Ureter (tissue), 1 donor: ENCODE measurements at regions not wholly inside any gene's neighbourhood (a gene's known extent, or its start where the extent isn't known, plus 50 kb on each side); places are given as distances from the start of the nearest gene placed in this dataset.
"Not testable (repeated sequence)": the region's sequence is repeated elsewhere in the genome, so short reads cannot be mapped to it uniquely, and the experiment has no call there.

Source experiments
- DNase-seq: peaks from one replicate; pipeline ENCODE4 v3.0.0-alpha.2; 2020; ENCODE audit warnings: low spot score
- donor health status: DM: yes; HTN: yes; CAD: no.

DNA sequence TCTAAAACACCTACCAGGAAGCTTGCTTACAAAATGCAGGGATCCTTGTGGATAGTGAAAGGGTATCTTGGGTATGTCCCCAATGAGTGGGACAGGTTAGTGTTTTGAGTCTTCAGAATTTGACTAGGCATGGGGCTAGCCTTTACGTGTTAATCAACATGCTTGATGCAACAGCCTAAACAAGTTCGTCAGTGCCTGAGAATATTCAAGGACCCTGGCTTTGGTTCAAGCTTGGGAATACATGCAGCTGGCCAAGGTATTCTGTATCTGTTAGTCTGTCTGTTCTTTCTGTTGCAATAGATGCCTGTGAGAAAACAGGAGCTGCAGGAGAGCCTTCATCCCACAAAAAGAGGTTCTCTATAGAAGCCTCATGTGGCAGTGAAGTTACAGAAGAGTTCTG is 149.5 kb downstream of the CCNG2 start:
- DNase-seq: no peak

DNA sequence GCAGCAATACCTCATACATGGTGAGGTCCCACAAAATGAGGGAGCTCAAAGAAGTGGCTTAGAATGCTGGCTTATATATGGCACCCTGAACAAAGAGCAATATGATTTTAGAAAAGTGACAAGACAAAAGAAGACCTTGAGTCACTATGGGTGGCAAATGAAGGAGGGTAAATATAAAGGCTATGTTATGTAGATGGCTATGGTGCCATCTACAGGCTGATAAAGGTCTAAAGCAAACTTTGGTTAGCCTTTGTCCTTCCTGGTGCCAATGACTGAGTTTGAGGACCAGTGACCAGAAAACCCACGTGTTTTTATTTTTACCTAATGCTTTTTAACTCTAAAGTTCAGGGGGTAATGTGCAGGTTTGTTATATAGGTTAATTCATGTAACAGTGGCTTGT is 151.8 kb downstream of the CCNG2 start:
- DNase-seq: no peak

DNA sequence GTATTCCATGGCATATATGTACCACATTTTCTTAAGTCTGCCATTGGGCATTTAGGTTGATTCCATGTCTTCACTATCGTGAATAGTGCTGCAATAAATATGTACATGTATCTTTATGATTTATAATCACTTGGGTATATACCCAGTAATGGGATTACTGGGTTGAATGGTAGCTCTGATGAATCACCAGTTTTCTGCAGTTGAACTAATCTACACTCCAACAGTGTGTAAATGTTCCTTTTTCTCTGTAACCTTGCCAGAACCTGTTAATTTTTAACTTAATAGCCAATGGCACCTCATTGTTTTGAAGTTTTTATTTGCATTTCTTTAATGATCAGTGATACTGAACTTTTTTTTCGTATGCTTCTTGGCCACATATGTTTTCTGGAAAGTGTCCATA is 152.5 kb downstream of the CCNG2 start:
- no peak for DNase-seq

DNA sequence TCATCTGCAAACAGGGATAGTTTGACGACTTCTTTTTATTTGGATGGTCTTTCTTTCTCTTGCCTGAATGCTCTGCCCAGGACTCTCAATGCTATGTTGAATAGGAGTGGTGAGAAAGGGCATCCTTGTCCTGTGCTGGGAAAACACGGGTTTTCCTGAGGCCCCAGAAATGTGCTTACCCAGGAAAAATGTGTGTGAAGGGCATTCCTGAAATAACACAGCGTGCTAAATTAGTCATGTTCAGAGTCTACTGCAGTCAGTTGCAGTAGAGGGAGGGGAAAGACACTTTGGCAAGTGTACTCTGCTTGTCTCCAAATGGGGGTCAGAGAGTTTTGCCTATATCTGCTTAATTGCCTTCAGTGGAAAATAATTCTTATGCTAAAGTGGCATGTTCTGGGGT is 153.9 kb downstream of the CCNG2 start:
- DNase-seq: no peak

DNA sequence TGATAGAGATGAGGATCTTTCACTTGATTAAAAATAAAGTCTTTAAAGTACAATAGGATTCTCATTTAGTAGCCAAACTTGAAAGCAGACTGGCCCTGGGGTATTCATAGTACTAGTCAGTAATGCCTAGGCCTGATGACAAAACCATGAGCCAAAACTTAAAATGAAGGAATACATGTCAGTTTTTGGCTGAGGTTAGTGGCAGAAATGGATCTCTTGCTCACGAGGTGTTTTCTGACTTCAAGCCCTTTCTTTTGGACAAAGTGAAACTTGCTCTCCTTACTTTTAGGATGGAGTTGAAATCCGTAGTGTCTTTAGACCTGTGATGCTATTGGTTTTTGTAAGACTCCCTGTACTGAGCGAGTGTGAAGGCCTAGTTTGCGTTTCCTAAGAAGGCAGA is 157.7 kb downstream of the CCNG2 start:
- DNase-seq: no peak

DNA sequence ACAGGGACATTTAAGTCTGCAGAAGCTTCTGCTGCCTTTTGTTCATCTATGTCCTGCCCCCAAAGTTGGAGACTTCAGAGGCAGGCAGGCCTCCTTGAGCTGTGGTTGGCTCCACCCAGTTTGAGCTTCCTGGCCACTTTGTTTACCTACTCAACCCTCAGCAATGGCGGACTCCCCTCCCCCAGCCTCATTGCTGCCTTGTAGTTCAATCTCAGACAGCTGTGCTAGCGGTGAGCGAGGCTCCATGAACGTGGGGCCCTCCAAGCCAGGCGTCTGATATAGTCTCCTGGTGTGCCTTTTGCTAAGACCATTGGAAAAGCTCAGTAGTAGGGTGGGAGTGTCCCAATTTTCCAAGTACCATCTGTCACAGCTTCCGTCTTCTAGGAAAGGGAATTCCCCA is 170.1 kb downstream of the CCNG2 start:
- DNase-seq: no peak

DNA sequence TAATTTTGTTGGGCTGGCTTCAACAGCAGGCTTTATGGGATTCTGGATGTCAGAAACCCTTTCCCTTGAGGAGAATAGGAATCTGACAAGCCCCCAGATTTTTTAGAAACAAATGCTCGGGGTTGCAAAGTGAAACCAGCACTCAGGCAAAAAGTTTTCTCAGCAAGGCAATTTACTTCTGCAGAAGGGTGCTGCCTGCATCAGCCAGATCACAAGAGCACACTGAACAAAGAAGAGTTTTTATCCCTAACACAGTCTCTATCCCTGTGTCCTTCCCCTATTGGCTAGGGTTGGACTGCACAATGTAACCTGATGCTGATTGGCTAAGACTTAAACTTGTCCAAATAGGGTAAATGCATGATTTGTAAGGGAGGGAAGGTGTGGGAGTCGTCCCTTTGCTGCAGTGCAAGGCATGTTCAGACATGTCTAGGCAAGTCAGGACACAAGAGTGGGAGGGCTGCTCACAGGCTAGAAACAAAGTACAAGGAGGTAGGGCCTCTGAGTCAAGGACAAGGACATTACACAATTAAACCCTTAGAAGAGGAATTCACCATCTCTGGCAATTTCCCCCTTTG is 175.8 kb downstream of the CCNG2 start:
- DNase-seq: no peak

DNA sequence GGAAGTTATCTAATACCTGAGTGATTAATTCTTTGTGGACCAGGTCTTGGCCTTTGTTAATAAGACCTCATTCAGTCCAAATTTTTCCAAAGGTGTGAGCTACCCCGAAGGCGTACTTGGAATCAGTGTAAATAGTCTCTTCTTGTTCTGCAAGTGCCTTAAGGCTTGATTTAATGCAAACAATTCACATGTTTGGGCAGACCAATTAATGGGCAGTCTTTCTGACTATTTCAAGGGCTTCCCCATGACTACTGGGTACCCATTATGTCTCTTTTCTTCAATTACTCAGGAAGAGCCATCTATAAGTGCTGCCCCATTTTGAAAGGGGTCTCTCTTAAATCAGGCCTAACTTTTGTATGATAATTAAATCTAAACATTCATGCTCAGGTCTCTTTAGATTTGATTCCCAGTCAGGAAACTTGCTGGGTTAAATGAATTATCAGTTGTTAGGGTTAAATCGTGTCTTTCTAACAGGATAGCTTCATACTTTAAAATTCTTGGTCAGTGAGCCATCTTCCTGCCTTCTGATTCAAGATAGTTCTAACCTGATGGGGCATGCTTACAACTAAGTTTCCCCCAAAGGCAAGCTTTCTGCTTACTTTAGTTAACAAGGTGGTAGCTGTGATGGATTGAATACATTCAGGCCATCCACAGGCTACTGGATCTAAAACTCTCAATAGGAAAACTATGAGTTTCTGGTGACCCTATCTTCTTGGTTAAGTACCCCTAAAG is 179.6 kb downstream of the CCNG2 start:
- no peak for DNase-seq

DNA sequence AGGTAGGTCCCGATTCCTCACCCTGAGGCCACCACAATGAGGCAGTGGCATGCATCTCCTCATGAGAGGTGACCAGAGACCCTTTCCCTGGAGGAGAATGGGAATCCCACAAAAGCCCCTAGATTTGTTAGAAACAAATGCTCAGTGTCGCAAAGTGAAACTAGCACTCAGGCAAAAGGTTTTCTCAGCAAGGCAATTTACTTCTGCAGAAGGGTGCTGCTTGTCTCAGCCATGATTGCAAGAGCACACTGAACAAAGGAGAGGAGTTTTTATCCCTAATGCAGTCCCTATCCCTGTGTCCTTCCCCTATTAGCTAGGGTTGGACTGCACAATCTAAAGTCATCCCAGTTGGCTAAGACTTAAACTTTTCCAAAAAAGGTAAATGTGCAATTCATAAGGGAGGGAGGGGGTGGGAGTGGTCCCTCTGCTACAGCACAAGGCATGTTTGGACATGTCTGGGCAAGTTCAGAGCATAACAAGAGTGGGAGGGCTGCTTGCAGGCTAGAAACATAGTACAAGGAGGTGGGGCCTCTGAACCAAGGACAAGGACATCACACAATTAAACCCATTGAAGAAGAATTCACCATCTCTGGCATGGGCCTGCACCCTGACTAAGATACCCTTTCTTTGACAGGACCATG is 185.3 kb downstream of the CCNG2 start:
- DNase-seq: no peak

DNA sequence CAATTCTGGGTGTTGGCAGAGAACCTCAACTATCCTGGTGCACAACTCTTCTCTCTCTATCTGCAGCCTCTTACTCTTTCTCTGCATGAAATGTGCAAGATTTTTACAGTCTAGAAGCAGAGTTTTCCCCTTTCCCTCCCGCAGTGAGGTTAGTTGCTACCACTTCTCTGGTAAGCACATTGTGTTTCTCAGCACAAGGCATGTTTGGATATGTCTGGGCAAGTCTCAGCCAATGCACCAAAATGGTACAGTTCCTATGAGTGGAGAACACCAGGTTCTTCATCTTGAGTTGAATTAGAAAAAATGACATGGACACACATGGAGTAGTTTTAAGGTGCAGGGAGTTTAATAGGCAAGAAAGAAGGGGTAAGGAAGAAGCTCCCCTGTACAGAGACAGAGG is 187.0 kb downstream of the CCNG2 start:
- no peak for DNase-seq

DNA sequence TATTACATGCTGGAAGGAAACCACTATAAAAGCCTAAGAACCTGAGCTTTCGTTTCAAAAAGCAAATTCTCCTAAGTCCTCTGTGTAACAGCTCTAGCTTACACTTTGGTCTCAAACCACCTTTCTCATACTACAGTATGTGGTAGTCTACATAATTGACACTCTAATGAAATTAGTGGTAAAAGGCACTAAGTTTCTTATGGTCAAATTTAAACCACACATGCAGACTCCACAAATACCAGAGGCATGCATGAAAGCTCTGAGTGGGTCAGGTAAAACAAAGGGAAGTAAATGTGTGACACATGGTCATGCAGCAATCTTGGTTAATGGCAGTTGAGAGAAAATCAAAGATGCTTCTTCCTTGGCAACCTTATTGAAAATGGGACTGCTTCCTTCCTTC is 187.8 kb downstream of the CCNG2 start:
- no peak for DNase-seq

DNA sequence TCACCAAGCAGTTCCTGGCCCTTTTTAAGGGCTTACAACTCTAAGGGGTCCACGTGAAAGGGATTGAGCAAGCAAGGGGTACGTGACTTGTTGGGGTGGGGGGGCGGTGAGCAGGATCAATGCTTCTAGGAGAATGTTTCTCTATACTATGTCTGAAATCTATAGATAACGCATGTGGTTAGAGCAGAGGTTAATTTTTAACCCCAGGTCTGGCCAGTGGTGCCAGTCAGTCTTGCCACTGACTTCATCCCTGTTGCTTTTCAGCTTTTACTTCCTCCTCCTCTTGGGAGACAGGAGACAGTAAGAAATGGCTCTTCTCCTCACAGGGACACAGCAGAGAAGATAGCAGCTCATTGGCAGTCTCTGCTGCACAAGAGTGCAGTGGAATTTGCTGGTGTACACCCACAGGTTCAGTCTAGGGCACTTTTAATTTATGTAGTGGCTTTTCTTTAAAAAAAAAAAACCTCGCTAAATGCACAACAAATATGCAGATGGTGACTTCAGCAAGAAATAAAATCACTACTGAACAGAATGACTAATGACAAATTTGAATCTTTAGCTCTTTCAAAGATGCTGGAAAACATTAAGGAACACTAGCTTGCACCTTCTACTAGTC is 190.5 kb downstream of the CCNG2 start:
- no peak for DNase-seq

DNA sequence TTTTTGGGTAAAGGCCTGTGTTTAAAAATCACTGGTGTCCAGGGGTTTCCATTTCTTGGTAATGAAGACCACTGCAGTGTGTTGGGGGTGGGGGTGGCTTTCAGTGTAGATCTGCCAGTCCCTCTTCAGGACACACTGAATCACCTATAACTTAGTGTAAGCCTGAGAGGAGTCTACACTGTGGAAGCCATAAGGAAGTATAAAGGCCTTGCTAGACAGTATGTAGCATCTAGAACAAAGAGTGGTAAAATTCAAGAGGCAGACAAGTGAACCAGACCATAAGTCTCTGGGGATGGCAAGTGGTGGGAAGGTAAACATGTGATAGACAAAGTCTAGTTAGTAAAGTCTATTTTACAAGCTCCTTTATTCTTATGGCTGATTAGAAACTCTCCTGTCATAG is 191.8 kb downstream of the CCNG2 start:
- no peak for DNase-seq

DNA sequence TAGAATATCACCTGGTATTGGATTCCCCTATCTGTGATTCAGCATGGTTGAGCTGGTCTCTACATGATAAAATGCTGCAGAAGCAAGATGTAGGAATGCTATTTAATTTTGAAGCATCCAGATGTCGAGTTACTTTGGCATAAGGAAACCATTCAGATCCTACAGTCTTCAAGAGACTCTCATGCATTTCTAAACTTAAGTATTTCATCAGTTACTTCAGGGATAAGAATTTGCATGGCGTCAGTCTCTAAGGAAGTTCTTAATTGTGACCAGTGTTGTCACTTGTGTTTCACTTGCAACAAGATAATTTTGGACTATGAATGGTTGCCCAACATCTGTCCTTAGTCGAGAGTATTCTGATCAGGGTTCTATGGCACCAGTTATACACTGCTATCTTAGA is 192.4 kb downstream of the CCNG2 start:
- DNase-seq: no peak

DNA sequence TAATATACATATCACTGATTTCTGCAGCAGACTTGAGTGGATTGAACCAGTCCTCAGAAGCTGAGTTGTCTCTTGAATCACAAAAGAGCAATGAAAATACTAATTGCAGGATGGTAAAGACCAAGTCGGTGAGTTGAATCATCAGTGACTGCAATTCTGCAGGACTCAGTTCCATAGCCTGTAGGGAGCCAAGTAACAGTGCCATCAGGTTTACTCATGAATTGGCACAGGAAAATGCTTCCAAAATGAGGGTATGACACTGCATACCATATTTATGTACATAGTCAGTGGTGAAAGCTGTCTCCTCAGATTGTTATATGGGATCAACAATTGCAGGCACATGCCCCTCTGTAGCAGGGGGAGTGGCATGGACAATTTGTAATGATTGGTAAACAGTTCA is 192.8 kb downstream of the CCNG2 start:
- DNase-seq: no peak

DNA sequence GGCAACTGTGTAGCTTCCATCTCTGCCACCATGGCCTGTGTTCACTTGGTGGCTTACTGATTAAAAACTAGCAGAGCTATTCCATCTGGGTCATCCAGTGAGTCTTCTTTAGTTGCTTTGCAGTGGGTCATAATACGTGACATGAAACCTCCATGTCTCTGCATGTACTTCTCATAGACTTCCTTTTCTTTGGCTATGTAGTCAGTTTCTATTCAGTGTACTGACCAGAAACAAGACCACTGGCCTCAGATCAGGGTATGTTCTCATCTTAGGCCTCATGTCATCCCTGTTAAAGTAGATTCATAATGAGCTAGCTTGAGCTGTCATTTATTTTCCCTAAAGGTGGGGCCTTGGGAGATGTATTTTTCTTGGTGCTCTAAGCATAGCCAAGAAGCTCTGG is 195.2 kb downstream of the CCNG2 start:
- DNase-seq: no peak

DNA sequence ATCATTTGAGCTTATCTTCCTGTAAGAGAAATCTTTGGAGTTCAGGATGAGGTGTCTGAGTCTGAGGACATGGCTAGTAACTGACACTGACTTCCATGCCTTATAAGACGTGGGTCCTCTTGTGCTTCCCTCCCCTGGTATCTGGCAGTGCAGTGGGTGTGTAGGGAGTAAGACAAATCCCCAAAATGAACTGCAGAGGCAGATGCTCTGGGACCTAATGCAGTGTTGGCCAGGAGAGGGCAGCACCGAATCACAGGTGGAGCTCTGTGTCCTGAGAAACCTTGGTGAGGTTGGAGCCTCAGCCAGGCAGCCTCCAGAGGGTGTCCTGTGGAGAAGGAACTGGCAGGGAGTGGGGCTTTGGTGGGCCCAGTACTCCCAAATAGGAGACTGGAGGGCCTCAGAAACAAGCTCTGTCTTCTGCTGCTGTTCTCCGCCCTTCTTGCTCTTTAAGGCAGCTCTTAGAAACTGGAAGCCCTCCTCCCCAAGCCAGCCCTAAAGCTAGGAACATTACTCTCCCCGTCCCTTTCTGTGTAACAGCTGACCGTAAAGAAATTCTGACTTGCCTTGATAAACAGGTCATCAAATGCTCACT is 196.8 kb downstream of the CCNG2 start:
- DNase-seq: not testable (repeated sequence)

DNA sequence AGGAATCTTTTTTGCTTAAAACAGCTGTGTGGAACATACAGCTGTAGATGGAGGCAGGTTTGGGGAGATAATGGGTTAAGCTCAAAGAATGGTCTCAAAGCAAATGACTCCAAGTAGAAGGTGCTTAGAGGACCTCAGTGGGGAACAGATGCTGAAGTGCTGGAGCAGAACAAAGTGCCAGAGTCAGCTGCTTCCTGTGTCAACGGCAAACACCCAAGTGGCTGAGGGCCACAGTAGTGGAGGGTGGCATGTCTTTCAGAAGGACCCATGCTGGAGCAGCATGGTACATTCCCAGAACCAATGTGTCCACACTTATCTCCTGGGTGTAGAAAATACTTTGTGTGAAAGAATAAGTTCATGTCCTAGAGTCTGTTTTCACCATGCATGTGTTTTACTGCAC is 197.5 kb downstream of the CCNG2 start:
- no peak for DNase-seq

DNA sequence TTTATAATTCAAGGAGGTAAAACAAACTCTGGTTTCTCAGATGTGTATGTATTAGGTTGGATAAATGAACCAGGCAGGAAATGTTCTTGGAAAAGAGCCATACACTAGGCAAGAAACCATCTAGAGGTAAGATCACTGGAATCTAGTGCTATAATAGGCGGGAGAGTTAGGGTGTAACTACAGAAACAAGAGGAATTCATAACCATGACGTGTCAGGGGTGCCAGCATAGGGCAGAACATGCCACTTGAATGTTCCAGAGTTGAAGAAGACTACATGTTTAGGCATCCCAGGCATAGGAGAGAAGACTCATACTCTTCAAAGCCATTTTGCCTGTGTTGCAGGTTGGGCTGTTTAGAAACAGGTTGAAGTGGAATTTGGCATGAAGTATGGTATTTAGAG is 198.7 kb downstream of the CCNG2 start:
- DNase-seq: no peak

DNA sequence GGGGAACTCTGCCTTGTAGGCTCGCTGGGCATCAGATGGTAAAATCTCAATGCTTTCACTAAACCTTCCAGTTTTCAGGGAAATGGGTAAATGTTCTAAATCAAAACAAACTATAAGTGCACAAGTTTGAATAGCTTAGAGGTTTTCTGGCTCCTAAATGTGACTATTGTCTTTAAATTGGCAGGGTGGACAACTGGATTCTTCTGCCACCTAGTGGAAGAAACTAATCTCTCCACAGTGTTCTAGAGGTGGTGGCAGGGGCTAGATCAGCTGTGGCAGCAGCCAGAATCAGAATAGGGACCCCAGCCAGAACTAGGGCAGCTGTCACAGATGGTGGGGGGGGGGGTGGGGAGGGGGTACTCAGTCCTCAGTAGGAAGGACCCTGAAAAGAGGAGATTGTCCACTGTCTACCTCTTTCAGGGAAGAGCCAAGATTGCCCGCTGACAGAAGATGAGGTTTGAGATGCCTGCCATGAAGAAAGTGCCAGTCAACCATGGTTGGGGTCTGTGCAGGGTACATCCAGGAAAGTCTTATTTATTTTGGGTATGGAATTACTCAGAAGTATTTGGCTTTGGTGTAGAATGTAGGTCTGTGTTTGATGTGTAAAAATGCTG is 201.4 kb downstream of the CCNG2 start:
- no peak for DNase-seq

DNA sequence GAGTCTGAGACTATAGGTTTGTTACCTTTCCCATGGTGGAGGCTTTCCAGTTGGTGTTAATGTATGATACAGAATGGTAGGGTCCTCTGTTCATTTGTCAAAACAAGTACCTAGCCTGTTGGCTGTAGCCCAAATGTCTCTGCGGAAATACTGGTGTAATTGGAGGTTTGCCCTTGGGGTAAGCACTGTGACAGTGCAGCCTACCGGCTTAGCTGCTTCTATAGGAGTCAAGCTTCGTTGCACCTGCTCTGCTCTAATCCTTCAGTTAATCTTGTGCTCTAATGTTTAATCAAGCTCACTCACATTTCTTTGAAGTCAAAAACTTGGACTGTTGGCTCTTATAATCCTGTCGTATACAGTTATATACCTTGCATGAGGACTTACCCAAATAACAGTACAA is 203.4 kb downstream of the CCNG2 start:
- DNase-seq: no peak

DNA sequence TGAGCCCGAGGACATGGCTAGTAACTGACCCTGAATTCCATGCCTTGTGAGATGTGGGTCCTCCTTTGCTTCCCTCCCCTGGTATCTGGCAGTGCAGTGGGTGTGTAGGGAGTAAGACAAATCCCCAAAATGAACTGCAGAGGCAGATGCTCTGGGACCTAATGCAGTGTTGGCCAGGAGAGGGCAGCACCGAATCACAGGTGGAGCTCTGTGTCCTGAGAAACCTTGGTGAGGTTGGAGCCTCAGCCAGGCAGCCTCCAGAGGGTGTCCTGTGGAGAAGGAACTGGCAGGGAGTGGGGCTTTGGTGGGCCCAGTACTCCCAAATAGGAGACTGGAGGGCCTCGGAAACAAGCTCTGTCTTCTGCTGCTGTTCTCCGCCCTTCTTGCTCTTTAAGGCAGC is 209.9 kb downstream of the CCNG2 start:
- DNase-seq: not testable (repeated sequence)
